ENCODE measurements at regions not wholly inside any gene's neighbourhood (a gene's known extent, or its start where the extent isn't known, plus 50 kb on each side); places are given as distances from the start of the nearest gene placed in this dataset.
"Not testable (repeated sequence)": the region's sequence is repeated elsewhere in the genome, so short reads cannot be mapped to it uniquely, and the experiment has no call there.

DNA sequence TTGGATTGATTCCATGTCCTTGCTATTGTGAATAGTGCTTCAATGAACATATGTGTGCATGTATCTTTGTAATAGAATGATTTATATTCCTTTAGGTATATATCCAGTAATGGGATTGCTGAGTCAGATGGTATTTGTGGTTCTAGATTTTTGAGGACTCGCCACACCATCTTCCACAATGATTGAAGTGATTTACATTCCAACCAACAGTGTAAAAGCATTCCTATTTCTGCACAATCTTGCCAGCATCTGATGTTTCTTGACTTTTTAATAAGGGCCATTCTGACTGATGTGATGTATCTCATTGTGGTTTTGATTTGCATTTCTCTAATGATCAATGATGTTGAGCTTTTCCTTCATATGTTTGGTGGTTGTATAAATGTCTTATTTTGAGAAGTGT, 437.9 kb downstream of the IRX1 start:
- TF ChIP-seq, protein P1, sequence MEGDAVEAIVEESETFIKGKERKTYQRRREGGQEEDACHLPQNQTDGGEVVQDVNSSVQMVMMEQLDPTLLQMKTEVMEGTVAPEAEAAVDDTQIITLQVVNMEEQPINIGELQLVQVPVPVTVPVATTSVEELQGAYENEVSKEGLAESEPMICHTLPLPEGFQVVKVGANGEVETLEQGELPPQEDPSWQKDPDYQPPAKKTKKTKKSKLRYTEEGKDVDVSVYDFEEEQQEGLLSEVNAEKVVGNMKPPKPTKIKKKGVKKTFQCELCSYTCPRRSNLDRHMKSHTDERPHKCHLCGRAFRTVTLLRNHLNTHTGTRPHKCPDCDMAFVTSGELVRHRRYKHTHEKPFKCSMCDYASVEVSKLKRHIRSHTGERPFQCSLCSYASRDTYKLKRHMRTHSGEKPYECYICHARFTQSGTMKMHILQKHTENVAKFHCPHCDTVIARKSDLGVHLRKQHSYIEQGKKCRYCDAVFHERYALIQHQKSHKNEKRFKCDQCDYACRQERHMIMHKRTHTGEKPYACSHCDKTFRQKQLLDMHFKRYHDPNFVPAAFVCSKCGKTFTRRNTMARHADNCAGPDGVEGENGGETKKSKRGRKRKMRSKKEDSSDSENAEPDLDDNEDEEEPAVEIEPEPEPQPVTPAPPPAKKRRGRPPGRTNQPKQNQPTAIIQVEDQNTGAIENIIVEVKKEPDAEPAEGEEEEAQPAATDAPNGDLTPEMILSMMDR (IDR thresholded peaks at IDR 0.05): not testable (repeated sequence)
- TF ChIP-seq EZH2 (IDR thresholded peaks at IDR 0.05; ENCODE audit: borderline replicate concordance, insufficient read depth, low read depth, low read length, poor library complexity, severe bottlenecking): not testable (repeated sequence)
